ENCODE measurements at regions not wholly inside any gene's neighbourhood (a gene's known extent, or its start where the extent isn't known, plus 50 kb on each side); places are given as distances from the start of the nearest gene placed in this dataset.

GRCh38 chr7:41005374-41005901, 697.5 kb downstream of the INHBA start:
- no peak for DNase-seq (ENCODE audit: low spot score)

- DNase-seq (ENCODE audit: low spot score) = no peak
Observed at GRCh38 chr7:41003977-41004376, 698.9 kb downstream of the INHBA start.

DNA sequence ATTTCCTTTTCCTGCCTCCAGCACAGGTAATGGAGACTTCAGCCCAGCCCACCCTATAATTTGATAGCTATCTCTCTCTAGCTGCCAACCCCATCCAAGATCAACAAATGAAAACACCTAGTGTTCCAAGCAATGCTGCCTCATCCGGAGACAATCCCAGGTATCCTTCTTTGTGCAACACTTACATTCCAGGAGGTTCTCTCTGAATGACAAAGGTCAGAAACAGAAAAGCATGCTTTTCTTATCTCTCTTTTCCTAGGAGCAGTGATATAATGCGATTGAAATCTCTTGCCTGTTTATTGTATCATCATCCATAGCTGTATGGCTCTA, 699.3 kb downstream of the INHBA start:
- no peak for DNase-seq (ENCODE audit: low spot score)

DNA sequence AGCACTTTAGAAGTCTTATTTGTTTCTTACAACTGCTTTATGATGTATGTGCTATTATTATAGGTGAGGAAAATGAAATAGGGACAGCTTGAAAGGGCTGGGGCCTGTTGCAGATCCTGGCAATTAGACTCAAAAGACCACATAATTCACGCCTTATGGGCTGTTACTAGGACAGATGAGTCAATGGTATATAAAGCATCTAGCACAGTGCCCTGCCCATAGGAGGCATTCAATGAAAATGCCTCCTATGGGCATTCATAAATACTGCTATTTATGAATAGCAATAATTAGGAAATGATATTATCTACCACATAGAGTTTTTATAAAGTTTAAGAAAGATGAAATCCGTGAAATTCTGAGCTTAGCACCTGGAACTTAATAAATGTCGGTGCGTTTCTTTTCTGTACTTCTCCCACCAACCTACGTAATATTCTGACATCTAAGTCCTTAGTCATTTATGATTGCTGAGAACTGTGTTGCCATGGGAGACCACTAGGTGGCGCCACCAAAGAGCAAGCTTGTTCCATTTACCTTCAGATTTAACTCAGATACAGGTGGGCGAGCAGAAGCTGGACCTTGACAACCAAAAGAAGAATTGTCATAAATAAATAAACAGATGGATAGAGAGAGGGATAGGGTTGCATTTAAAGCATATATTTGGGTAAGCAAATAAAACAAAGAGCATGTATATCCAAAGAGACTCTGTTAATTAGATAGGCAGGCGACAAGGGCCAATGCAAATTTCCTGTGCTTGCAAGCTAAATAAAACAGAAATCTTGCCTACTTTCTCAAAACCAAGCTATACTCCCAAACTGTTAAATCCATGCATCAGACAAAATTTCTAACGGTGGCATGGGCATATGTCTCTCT, 699.9 kb downstream of the INHBA start:
- no peak for DNase-seq (ENCODE audit: low spot score)

DNA sequence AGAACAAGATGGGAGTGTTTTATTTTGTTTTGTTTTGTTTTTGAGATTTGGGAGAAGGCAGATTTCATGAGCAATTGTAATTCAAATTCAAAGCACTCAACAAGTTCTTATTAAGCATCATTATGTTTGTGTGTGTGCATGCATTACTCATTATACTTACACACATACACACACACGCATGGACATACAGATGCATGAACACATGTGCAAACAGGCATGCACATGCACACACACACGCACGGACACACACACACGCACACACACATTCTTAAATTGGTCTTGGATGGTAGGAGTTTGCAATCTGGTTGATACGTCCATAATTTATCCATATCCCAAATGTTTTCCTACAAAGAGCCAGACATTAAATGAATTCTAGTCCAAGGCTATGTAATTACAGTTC, 702.8 kb downstream of the INHBA start:
- DNase-seq (ENCODE audit: low spot score) = no peak

- no peak for DNase-seq (ENCODE audit: low spot score)
Observed at GRCh38 chr7:40996233-40996677, 706.6 kb downstream of the INHBA start.

GRCh38 chr7:40990841-40991240, 712.0 kb downstream of the INHBA start:
- no peak for DNase-seq (ENCODE audit: low spot score)

GRCh38 chr7:40987571-40987970, 715.3 kb downstream of the INHBA start:
- DNase-seq (ENCODE audit: low spot score) = no peak

DNA sequence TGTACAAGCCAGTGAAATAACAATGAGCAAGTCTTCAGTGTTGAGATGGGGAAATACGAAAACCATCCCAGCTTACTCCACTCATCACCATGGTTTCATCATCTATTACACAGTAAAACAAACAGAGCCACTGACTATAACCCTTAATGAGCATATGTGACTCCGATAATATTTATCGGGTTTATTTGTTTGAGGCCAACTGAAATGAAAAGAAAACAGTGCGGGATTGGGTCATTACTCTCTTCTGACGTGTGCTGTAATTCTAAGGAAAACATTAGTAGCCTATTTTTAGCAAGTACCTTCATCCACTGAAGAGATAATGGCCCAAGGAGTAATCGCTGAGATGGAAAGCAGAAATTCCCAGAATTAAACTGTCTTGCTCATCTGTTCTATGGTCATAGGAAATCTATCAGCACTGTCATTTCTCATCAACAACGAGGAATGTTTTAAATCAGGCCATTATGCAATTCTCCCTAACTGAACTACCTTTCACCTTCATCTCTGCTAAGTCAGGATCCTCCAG, 716.5 kb downstream of the INHBA start:
- no peak for DNase-seq (ENCODE audit: low spot score)

GRCh38 chr7:40983111-40983510, 719.8 kb downstream of the INHBA start:
- DNase-seq (ENCODE audit: low spot score) = no peak

DNA sequence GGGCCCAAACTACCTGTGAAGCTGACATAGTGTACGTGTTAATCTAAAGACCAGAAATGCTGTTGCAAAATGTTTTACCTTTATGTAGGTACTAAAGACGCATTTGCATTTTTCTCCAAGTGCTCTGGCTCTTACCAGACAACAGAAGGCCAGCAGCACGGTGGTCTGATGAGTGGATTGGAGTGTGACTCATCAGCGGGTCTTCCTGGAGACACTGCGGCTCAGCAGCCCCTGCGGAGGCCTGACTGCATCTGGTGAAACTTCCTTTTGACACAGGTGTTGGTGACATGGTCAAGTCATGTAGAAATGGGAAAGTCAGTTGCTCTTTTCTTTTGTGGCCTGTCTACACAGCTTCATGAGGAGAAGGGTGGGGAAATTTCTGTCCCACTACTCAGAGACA, 723.6 kb downstream of the INHBA start:
- no peak for DNase-seq (ENCODE audit: low spot score)

DNA sequence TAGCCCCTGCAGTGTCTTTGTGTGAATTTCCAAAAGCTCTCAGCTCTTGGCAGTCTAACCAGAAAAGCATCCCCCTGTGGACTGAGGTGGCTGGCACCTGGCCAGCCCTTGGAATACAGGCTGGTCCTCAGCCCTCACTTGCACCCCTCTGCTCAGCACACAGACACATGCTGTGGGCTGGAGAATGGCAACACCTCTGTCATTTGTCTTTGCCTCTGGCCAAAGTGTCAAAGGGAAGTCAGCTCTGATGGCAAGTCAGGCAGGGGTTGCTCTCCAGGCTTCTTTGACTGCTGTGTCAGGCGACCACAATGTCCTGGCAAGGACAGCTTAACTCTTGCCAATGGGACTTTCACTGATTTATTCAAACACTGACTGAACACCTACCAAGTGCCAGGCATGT, 724.8 kb downstream of the INHBA start:
- DNase-seq (ENCODE audit: low spot score) = no peak

GRCh38 chr7:40977533-40977932, 725.4 kb downstream of the INHBA start:
- no peak for DNase-seq (ENCODE audit: low spot score)

DNA sequence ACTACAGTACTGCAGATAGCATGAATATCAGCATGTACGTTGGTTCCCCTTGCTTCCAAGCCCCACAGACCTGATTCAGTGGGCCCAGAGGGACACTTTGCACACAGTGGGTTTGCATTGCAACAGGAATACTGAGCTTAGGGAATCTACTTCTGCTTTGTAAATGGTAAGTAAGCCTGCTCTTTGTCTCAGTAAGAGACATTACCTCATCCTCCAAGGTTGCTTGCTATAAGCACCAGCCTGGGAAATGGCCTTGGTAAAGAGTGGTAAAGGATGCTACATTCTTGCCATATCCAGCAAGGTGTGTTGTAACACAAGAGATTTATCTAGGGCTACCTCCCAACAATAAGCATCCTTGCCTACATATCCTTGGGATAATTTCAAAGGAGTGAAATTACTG, 730.5 kb downstream of the INHBA start:
- no peak for DNase-seq (ENCODE audit: low spot score)

DNA sequence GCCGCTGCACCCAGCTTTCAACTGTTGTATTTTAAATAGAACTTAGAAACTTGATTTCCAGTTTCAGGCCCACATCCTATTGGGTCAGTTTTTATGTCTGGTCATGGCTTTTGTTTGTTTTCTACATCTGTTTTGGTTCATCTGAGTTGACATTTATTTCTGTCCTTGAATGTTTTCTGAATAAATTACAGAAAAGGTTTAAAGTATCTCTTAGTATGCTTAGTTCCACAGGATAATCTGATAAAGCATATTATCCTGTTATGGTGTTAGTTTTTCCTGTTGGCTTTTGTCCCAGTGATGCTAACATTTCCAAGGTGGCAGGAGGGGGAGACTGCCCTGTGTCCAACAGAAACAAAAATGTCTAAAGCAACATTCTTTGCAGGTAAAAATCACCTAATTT, 733.2 kb downstream of the INHBA start:
- DNase-seq (ENCODE audit: low spot score) = no peak

- DNase-seq (ENCODE audit: low spot score) = no peak
Observed at GRCh38 chr7:40966693-40967092, 736.2 kb downstream of the INHBA start.

DNA sequence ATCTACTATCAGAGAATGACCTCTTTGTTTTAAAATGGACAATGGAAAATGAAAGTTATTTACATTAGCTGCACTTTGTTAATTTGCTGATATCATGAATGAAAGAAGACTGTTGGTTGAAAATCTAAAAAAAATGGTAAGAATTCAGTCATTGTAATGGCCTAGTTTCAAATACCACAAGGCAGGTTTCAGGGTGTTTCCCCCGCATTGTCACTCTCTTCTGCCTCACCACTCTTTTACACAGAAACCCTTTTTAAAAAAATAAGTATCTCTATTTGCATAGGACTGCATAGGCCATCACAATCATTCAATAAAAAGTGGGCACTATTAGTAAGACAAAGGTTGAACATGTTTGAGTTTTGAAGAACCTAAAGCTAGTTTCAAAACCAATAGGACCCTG, 737.1 kb downstream of the INHBA start:
- no peak for DNase-seq (ENCODE audit: low spot score)

- DNase-seq (ENCODE audit: low spot score) = no peak
Observed at GRCh38 chr7:40965016-40965415, 737.9 kb downstream of the INHBA start.

DNA sequence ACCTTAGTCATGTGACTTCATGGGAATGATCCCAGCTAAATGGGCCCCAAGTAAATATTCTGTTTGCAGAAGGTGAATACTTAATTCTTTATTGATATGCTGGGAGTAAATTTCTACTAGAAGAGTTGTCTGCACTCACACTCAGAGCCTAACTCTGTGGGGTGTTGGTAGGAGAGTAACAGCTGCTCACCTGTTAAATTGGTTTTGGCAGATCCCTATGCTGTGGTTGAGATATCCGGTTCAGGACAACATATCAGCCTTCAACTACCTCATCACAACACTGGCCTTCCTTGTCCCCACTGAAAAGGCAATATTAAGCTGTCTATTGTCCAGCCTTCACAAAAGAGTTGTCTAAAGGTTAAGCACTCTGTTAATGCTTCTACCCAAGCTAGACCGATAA, 738.3 kb downstream of the INHBA start:
- DNase-seq (ENCODE audit: low spot score) = no peak

DNA sequence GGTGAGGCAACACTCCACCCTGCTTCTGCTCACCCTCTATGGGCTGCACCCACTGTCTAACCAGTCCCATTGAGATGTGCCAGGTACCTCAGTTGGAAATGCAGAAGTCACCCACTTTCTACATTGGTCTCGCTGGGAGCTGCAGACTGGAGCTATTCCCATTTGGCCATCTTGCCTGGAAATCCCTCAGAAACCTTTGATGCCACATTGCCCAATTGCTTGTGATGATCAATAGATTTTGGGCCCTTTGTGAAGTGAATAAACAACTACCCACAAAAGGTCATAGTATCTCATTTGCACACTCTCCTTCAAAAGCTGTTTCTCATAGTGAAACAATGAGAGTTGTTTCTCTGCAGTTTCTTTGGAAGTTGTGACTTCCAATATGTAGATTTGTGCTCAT, 742.9 kb downstream of the INHBA start:
- no peak for DNase-seq (ENCODE audit: low spot score)

DNA sequence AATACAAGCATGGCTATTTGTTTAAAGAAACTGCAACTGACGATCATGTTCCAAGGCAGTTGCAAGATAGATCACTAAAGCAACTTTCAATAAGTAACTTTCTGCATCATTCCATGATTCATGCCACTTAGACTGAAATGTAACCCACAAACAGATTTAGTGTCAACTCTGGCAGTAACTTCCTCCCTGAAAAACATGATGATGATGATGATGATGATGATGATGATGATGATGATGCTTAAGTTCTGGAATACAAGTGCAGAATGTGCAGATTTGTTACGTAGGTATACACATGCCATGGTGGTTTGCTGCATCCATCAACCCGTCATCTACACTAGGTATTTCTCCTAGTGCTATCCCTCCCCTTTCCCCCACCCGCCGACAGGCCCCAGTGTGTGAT, 754.7 kb downstream of the INHBA start:
- no peak for DNase-seq (ENCODE audit: low spot score)

- no peak for DNase-seq (ENCODE audit: low spot score)
Observed at GRCh38 chr7:40947566-40947965, 755.3 kb downstream of the INHBA start.

- no peak for DNase-seq (ENCODE audit: low spot score)
Observed at GRCh38 chr7:40946549-40946948, 756.3 kb downstream of the INHBA start.

DNA sequence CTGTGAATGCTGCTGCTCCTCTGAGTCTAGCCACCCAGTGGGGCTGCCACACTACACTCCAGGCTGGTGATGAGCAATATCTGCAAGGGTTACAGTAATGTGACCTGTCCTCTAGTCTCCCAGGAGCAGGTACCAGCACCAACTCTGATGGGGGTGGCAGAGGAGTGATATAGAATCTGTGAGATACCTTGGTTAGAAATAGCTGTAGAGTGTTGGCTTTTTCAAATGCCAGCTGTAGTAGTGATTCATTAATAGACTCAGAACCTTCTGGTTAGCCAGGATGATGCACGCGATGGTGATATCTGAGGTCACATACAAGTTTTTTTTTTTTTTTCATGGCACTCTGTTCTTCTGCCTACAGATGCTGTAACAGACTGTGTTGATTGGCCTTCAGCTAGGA, 757.1 kb downstream of the INHBA start:
- no peak for DNase-seq (ENCODE audit: low spot score)

Measured in mucosa of gallbladder (tissue), 1 donor.